Neuronal stem cell (in vitro differentiated cells): ENCODE measurements at regions not wholly inside any gene's neighbourhood (a gene's known extent, or its start where the extent isn't known, plus 50 kb on each side); places are given as distances from the start of the nearest gene placed in this dataset.

Experiments used
- DNase-seq: peaks from one replicate; pipeline ENCODE4 v3.0.0-alpha.2; 2013; ENCODE audit warnings: low spot score
- H2AFZ ChIP-seq: one replicate; pipeline ENCODE4 v1.6.1; 2013; ENCODE audit warnings: mild to moderate bottlenecking, low read length, inconsistent platforms
- H2AK5ac ChIP-seq: 2 replicates; pipeline ENCODE4 v1.6.1; 2013; ENCODE audit warnings: low read depth, mild to moderate bottlenecking, inconsistent platforms, low read length, moderate library complexity, mixed read lengths
- H2BK120ac ChIP-seq: 2 replicates; pipeline ENCODE4 v1.6.1; 2013; ENCODE audit warnings: low read depth, mild to moderate bottlenecking, inconsistent platforms, low read length, moderate library complexity, mixed read lengths
- H2BK12ac ChIP-seq: one replicate; pipeline ENCODE4 v1.6.1; 2013; ENCODE audit warnings: low read length, inconsistent platforms
- H2BK15ac ChIP-seq: 2 replicates; pipeline ENCODE4 v1.6.1; 2013; ENCODE audit warnings: mild to moderate bottlenecking, low read length, inconsistent platforms, mixed read lengths
- H2BK5ac ChIP-seq: one replicate; pipeline ENCODE4 v1.6.1; 2013; ENCODE audit warnings: inconsistent platforms, mild to moderate bottlenecking, low read length, moderate library complexity
- H3K14ac ChIP-seq: one replicate; pipeline ENCODE4 v1.6.1; 2013; ENCODE audit warnings: low read length, inconsistent platforms
- H3K18ac ChIP-seq: 2 replicates; pipeline ENCODE4 v1.6.1; 2013; ENCODE audit warnings: low read length, inconsistent platforms
- H3K23ac ChIP-seq: 2 replicates; pipeline ENCODE4 v1.6.1; 2013; ENCODE audit warnings: low read depth, mild to moderate bottlenecking, mixed read lengths, low read length, inconsistent platforms; ENCODE audit not compliant: poor library complexity
- H3K27ac ChIP-seq: replicated peaks from 3 replicates; pipeline ENCODE4 v1.5.1; 2013; ENCODE audit warnings: low read length, inconsistent platforms
- H3K27me3 ChIP-seq, 3 experiments: 2 replicates each; pipeline ENCODE4 v1.6.1; 2013; ENCODE audit warnings: low read length in 3 of 3, mild to moderate bottlenecking in 2 of 3, inconsistent platforms in 1 of 3, low read depth in 1 of 3, mixed read lengths in 1 of 3, moderate library complexity in 1 of 3; ENCODE audit not compliant: control insufficient read depth in 3 of 3, insufficient read depth in 3 of 3
- H3K36me3 ChIP-seq, 2 donors: replicated peaks in 1 of 2; 2 replicates each; pipeline ENCODE4 v1.6.1; 2013; ENCODE audit warnings: low read length in 2 of 2; ENCODE audit not compliant: control insufficient read depth in 2 of 2, insufficient read depth in 2 of 2
- H3K4ac ChIP-seq: 2 replicates; pipeline ENCODE4 v1.6.1; 2013; ENCODE audit warnings: inconsistent platforms, mild to moderate bottlenecking, low read length, moderate library complexity
- H3K4me1 ChIP-seq, 2 donors: 1 replicate in 1 of 2; 2 replicates in 1 of 2; pipeline ENCODE4 v1.6.1; 2013; ENCODE audit warnings: low read length in 2 of 2, low read depth in 1 of 2; ENCODE audit not compliant: control insufficient read depth in 2 of 2, insufficient read depth in 1 of 2
- H3K4me2 ChIP-seq: one replicate; pipeline ENCODE4 v1.6.1; 2013; ENCODE audit warnings: mild to moderate bottlenecking, low read length, inconsistent platforms; ENCODE audit not compliant: insufficient read depth, poor library complexity, severe bottlenecking
- H3K4me3 ChIP-seq, 2 donors: 2 replicates each; pipeline ENCODE4 v1.5.1; 2013; ENCODE audit warnings: low read length in 2 of 2, mild to moderate bottlenecking in 2 of 2, inconsistent platforms in 1 of 2, moderate library complexity in 1 of 2
- H3K79me1 ChIP-seq: one replicate; pipeline ENCODE4 v1.6.1; 2013; ENCODE audit warnings: low read depth, mild to moderate bottlenecking, inconsistent platforms, low read length, moderate library complexity
- H3K9ac ChIP-seq: one replicate; pipeline ENCODE4 v1.6.1; 2013; ENCODE audit warnings: mild to moderate bottlenecking, low read depth, low read length, inconsistent platforms; ENCODE audit not compliant: poor library complexity
- H3K9me3 ChIP-seq, 2 donors: replicated peaks in 1 of 2; 2 replicates each; pipeline versions ENCODE3 to v1.6.1; 2013; ENCODE audit warnings: low read length in 2 of 2, mild to moderate bottlenecking in 2 of 2, inconsistent platforms in 1 of 2, low read depth in 1 of 2, mixed read lengths in 1 of 2, moderate library complexity in 1 of 2; ENCODE audit not compliant: control insufficient read depth in 2 of 2, insufficient read depth in 1 of 2
- H4K8ac ChIP-seq: one replicate; pipeline ENCODE4 v1.6.1; 2013; ENCODE audit warnings: low read depth, mild to moderate bottlenecking, inconsistent platforms, low read length, moderate library complexity
- H4K91ac ChIP-seq: one replicate; pipeline ENCODE4 v1.6.1; 2013; ENCODE audit warnings: low read length, low read depth, mild to moderate bottlenecking, inconsistent platforms; ENCODE audit not compliant: poor library complexity
- WGBS, 2 donors: extraction: QIAGEN DNeasy Blood & Tissue Kit; methylation state at CpG; one replicate each; pipeline ENCODE4 v1.1.7; 2013; ENCODE audit warnings: missing lambda C conversion rate in 2 of 2, mixed read lengths in 1 of 2; ENCODE audit not compliant: insufficient read length in 2 of 2, insufficient replicate concordance in 1 of 2; ENCODE audit errors: extremely low coverage in 2 of 2; 5-methylcytosine and 5-hydroxymethylcytosine counted together

GRCh38 chr11:107198490-107199007 is 180.3 kb upstream of the GUCY1A2 start:
- H3K14ac ChIP-seq = no peak overlapping the region
- no peak overlapping the region for H3K27ac ChIP-seq
- no peak overlapping the region for H2BK15ac ChIP-seq
- no peaks in the 10 kb centered on the region for H3K79me1 ChIP-seq
- H2AK5ac ChIP-seq = no peak overlapping the region
- DNase-seq = no peak
- H2BK12ac ChIP-seq = no peak overlapping the region
- no peak overlapping the region for H3K18ac ChIP-seq
- H4K91ac ChIP-seq = no peak overlapping the region
- H3K4me2 ChIP-seq = no peak overlapping the region
- H3K36me3 ChIP-seq = no peaks in the 10 kb centered on the region
- no peaks in the 10 kb centered on the region for H3K9me3 ChIP-seq
- H3K27me3 ChIP-seq = no peaks in the 10 kb centered on the region
- H2BK120ac ChIP-seq = no peak overlapping the region
- no peak overlapping the region for H2BK5ac ChIP-seq
- H2AFZ ChIP-seq = no peak overlapping the region
- H4K8ac ChIP-seq = no peak overlapping the region
- no peak overlapping the region for H3K9ac ChIP-seq
- no CpG with 5 or more reads among the region's 1 CpG for WGBS, 2 donors
- no peak overlapping the region for H3K23ac ChIP-seq
- H3K4me3 ChIP-seq = no peak overlapping the region
- H3K4ac ChIP-seq = no peak overlapping the region
- no peaks in the 10 kb centered on the region for H3K4me1 ChIP-seq

GRCh38 chr11:107197932-107198331 is 179.7 kb upstream of the GUCY1A2 start:
- Histone ChIP-seq H3K36me3 (no peaks in the 10 kb centered on the region), H3K27me3 (no peaks in the 10 kb centered on the region), H3K4me1 (no peaks in the 10 kb centered on the region), H4K8ac (no peak overlapping the region), H2BK15ac (no peak overlapping the region), H2BK120ac (no peak overlapping the region), H3K4me2 (no peak overlapping the region), H2BK12ac (no peak overlapping the region), H2AFZ (no peak overlapping the region), H3K79me1 (no peaks in the 10 kb centered on the region), H3K18ac (no peak overlapping the region), H2BK5ac (no peak overlapping the region), H3K4me3 (no peak overlapping the region), H3K14ac (no peak overlapping the region), H4K91ac (no peak overlapping the region), H2AK5ac (no peak overlapping the region), H3K4ac (no peak overlapping the region), H3K9ac (no peak overlapping the region), H3K27ac (no peak overlapping the region), H3K23ac (no peak overlapping the region), H3K9me3 (no peaks in the 10 kb centered on the region)
- no peak for DNase-seq
- no CpG with 5 or more reads among the region's 2 CpGs for WGBS, 2 donors

- Histone ChIP-seq H3K27me3 (no peaks in the 10 kb centered on the region), H3K23ac (no peak overlapping the region), H3K79me1 (no peaks in the 10 kb centered on the region), H2AFZ (no peak overlapping the region), H3K18ac (no peak overlapping the region), H3K9ac (no peak overlapping the region), H3K27ac (no peak overlapping the region), H4K91ac (no peak overlapping the region), H2AK5ac (no peak overlapping the region), H3K14ac (no peak overlapping the region), H2BK120ac (no peak overlapping the region), H3K4me2 (no peak overlapping the region), H3K4me1 (no peaks in the 10 kb centered on the region), H2BK5ac (no peak overlapping the region), H2BK12ac (no peak overlapping the region), H3K4me3 (no peak overlapping the region), H2BK15ac (no peak overlapping the region), H4K8ac (no peak overlapping the region), H3K36me3 (no peaks in the 10 kb centered on the region), H3K4ac (no peak overlapping the region), H3K9me3 (no peaks in the 10 kb centered on the region)
- WGBS, 2 donors = no CpG with 5 or more reads among the region's 1 CpG
- DNase-seq = no peak
These were observed 178.5 kb upstream of the GUCY1A2 start for GRCh38 chr11:107196732-107197131.

GRCh38 chr11:107184986-107185385 is 166.7 kb upstream of the GUCY1A2 start:
- no peak overlapping the region for H3K14ac ChIP-seq
- no peak overlapping the region for H2BK12ac ChIP-seq
- H2AK5ac ChIP-seq = no peak overlapping the region

More at GRCh38 chr11:107184986-107185385, 166.7 kb upstream of the GUCY1A2 start:
- no peak overlapping the region for H3K9ac ChIP-seq
- no peaks in the 10 kb centered on the region for H3K79me1 ChIP-seq
- H3K23ac ChIP-seq = no peak overlapping the region
- H3K27me3 ChIP-seq = no peaks in the 10 kb centered on the region
- DNase-seq = no peak
- no peak overlapping the region for H2BK120ac ChIP-seq
- H3K36me3 ChIP-seq = no peaks in the 10 kb centered on the region
- H3K4me1 ChIP-seq = no peaks in the 10 kb centered on the region
- H3K9me3 ChIP-seq = no peaks in the 10 kb centered on the region
- no peak overlapping the region for H4K91ac ChIP-seq
- H3K18ac ChIP-seq = no peak overlapping the region
- H3K4me3 ChIP-seq = no peak overlapping the region
- H3K27ac ChIP-seq = no peak overlapping the region
- no peak overlapping the region for H2BK5ac ChIP-seq
- no peak overlapping the region for H4K8ac ChIP-seq
- H2AFZ ChIP-seq = no peak overlapping the region
- H3K4me2 ChIP-seq = no peak overlapping the region
- no peak overlapping the region for H2BK15ac ChIP-seq
- H3K4ac ChIP-seq = no peak overlapping the region
